ENCODE measurements at regions not wholly inside any gene's neighbourhood (a gene's known extent, or its start where the extent isn't known, plus 50 kb on each side); places are given as distances from the start of the nearest gene placed in this dataset.
"Not testable (repeated sequence)": the region's sequence is repeated elsewhere in the genome, so short reads cannot be mapped to it uniquely, and the experiment has no call there.

DNA sequence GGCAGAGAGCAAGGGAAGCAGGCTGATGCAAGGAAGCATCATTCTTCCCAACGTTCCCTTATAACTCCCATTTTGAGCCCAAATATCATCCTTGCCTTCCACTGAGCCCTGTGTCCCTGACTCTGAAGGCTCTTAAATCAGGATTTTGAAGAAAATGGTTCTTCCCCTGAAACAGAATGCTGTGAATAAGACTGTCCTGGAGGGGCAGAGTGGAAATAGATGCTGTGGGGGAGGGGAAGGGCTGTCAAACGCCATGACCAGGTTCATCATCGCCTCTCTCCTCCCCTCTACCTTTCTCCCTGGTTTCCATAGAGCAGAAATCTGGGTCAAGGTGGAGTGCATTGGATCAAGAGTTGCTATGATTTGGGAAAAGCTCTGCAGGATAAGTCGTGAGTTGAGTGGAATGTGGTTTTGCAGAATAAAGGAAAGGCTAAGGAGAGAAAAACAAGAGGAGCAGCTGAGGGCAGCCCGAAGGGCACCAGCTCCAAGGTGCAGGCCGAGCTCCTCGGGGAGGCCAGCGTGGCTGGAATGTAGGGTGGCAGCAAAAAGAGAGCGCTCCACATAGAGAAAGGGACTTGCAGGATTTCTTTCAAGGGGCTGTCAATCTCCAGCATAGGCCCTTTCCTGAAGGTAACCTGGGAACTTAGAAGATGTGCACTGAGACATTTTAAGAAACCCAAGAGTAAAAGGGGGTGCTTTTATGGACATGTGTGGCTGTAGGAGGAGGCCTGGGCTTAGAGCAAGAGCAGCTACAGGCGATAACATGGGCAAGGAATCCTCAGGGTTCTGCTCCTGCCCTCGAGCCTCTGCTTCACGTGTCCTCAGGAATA lies 120.8 kb upstream of the CDYL start:
- DNase-seq, result no peak

DNA sequence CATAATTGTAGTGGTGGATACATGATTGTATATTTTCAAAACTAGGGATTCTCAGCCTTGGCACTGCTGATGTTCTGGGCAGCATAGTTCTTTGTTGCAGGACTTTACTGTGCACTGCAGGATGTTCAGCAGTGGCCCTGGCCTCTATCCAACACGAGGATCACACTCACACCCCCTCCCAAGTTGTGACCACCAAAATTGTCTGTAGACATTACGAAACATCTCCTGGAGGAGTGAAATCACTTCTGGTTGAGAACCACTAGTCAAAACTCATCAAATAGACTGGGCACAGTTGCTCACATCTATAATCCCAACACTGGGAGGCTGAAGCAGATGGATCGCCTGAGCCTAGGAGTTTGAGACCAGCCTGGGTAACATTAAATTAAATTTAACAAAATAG lies 123.1 kb upstream of the CDYL start:
- peak in 1 of 4 experiments; percentile 18 for DNase-seq

DNA sequence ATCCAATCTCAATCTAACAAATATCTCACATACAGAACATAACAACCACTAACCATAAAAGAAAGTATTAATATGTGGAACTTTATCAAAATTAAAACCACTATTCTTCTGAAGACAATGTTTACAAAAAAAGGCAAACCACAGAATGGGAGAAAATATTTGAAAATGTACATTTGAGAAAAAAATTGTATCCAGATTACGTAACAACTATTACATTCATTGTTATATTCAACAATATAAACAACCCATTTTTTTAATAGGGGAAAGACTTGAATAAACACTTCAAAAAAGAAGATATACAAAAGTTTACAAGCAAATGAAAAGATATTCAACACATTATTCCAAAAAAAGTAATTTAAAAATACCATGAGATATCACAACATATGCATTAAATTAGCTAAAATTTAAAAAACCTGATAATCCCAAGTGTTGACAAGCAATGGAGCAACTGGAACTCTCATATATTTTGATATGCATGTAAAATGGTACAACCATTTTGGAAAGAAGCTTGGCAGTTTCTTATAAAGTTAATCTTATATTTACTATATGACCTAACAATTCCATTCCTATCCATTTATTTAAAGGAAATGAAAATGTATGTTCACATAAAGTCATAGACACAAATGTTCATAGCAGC lies 124.3 kb upstream of the CDYL start:
- DNase-seq, result no peak

DNA sequence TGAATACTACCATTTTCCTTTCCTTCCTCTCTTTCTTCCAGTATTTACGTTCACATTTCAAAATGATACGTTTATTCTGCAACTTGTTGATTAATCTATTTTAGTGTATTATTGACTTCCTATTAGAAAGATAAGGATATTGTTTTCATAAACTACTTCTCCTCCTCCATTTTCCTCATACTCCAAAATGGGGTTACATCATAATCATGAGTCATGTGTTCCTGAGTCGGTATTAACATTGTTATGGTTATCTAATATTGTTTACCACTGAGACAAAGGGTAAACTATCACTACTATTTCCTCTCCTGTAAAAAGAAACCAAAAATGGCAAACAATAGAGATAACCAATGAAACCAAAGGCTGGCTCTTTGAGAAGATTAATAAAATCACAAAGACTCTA lies 126.5 kb upstream of the CDYL start:
- peak in 2 of 4 experiments; percentile 59 to 68 for DNase-seq

DNA sequence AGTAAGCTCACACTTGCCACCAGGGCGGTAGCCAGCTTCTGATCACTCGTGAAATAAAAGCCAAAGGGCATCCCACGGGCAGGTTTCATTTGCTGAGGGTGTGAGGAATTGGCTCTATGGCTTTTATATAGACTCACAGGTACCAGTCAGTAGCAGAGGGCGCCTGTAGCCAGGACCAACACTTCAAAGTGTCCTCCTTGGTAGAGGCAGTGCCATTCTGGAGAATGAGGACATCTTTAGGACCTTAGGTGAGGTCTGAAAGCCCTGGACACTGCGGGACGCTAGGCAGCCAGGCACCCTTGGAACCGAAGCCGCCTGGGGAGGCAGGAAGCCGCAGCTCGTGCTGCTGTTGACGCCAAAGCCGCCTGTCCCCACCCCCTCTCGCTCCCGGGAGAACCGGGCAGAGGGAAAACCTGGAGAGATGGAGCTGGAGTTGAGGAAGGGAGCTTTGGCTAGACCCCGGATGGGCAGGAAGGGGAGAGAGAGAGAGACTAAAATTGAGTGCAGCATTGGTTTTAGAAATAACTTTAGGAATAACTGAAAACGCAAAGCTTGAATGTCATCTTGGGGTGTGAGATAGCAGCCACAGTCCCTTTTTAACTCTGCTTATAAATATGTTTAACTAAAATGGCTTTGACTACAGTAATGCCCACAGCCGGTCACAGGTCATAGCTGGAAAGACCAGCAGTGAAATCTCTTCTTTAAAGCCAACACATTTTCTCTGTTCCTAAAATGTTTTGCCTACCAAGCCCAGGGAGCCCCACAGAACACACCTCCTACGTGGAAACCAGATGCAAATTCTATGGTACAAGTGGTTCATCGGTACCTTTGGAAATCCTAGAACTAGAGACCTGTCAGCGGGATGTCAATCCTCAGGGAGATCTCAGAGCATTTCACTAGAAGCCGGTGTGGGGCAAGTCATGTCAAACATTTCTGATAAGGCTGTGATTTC lies 128.5 kb upstream of the CDYL start:
- peak; percentile 54 to 83 (median 68) for DNase-seq

DNA sequence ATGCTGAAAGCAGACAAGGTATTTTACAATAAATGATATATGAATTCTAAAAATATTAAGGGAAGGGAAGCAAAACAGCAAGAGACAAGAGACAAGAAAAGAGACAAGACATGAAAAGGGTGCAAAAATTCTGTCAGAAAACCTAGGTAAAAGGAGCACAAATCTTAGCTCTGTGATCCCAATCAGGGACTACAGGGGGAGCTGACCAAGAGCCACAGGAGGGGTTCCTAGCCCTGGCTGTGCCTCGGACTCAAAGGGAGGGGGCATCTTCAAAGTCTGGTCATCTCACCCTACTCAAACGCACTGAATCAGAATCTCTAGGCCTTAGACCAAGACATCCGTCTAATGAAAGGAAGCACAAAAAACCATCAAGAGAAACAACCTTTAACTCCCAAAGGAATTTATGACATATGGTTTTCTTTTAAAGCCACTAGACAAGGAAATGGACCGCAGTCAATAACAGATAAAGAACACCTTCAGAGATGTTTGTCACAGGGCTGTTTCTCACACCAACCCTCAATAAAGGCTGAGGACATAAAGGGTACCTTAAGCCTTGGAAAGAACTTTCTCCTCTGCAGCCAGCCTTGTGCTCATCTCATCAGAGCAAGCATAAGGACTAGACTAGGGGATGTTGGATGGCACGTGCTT lies 130.4 kb upstream of the CDYL start:
- DNase-seq, result no peak

DNA sequence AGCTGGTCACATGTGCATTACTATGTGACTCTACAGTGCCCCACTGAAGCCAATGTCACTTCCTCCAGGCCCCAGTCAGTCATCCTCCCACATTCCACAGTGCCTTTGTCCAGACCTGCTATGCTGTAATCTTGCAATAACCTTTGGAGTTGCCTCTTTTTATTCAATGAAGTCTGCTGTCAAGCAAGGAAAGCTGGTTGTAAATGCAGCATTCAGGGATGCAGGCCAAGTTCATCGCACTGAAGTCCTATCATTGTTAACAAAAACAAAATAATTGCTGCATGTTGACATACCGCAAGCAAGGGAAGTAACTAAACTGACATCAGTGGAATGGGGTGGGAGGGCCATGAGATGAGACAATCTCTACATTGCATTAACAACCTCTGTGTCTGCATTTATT lies 131.2 kb upstream of the CDYL start:
- peak; percentile 58 to 77 (median 75) for DNase-seq

DNA sequence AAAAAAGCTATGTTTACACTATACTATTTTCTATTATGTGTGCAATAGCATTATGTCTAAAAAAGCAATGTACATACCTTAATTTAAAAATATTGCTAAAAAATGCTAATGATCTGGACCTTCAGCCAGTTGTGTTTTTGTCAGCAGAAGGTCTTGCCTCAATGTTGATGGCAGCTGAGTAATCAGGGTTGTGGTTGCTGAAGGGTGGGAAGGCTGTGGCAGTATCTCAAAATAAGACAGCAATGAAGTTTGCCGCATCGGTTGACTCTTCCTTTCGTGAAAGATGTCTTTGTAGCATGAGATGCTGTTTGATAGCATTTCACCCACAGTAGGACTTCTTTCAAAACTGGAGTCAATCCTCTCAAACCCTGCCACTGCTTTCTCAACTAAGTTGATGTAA lies 134.7 kb upstream of the CDYL start:
- DNase-seq, result no peak

DNA sequence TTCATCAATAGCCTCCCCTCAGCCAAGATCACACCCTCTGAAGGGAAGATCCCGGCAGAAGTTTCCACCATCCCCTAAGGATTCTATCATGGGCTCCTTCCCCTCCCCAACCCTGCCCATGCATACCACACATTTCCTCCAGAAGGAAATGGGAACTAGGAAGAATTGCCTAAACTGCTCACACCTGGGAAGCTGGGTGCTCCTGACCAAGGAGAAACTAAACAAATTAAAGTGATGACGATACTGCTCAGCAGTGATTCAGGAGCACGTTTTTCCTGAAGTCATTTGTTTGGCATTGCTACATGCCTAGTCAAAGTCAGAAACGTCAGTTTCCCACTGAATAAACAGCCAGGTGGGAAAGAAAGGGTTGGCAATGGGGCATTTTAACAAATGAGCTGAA lies 136.1 kb upstream of the CDYL start:
- DNase-seq, result no peak

DNA sequence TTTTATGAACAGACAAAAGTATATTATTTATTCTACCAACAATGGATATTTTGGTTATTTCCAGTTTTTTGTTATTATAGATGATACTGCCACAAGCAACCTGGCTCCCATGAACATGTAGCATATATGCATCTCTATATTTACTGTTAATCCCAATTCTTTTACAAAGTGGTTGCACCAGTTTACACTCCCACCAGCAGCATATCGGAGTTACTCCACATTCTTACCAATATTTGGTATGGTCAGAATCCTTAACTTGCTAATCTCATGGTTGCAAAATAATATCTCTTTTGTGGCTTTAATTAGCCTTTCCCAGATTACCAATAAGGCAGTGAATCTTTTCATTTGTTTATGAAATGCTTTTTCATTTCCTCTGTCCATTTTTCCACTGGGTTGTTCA lies 137.6 kb upstream of the CDYL start:
- DNase-seq, result no peak

DNA sequence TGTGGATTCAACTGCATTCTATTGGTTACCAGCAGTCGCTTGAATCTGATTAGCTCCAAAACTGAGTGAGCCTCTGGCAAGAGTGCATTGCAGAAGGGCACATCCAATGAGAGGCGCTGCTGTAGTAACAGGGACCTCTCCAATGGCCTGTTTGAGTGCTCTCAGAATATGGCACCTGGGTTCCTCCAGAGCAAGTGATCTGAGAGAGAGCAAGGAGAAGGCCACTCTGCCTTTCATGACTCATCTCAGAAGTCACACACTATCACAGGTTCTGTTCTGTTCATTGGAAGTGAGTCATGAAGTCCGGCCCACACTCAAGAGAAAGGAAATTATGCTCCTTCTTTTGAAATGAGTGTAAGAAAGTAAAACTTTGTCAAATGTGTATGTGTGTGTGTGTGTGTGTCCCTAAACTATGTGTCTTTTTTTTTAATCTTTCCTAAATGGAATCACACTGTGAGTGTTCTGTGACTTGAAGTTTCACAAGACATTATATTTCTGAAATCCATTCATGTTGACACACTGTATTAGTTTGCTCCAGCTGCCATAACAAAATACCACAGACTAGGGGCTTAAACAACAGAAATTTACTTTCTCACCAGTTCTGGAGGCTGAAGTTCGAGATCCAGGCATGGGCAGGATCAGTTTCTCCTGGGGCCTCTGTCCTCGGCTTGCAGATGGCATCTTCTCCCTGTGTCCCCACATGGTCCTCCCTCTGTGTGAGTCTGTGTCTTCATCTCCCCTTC lies 138.3 kb upstream of the CDYL start:
- peak; percentile 32 to 69 (median 58) for DNase-seq

DNA sequence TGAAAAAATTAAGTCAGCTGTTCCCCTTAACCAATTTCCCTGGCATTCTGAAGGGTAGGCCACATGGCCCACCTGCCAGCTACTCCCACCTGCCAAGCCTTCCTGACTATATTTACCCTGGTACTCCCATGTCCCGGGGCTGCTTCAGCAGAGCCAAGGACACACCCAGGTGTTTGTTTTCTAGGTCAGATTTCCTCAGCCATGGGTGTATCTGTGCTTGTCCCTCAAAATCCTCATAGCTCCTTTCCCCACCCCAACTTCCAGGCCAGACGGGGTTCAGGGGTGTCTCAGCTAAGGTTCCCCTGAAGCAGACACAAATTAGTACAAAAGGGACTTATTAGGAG lies 139.4 kb upstream of the CDYL start:
- no peak for DNase-seq

DNA sequence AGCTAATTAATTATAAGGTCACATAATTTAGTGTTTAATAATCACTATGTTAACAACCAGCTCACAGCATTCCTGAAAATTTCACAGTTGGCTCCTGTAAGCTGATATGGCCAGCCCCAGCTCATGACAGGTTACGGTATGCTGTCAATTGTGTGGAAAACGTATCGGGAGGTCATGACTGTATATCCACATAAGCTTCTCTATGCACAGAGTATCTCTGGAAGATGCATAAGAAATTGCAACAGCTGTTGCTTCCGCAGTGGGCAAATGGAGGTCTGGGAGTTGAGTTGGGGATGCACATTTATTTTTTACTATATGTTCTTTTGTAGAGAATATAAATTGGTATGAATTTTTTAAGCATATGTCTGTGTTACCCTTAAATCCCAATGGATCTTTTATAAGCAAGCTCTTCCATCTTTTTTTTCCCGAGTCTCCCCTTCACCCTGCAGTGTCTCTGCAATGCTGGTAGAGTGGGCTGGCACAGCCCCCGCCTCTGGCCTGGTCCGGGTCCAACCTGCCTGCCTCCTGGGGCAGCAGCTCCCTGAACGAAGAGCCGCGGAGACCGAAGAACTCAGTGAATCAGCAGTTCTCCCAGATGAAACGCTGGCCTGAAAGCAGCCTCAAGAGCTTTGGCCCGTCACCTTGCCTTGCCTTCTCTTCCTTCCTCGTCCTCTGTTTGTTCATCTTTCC lies 139.9 kb upstream of the CDYL start:
- no peak for DNase-seq

DNA sequence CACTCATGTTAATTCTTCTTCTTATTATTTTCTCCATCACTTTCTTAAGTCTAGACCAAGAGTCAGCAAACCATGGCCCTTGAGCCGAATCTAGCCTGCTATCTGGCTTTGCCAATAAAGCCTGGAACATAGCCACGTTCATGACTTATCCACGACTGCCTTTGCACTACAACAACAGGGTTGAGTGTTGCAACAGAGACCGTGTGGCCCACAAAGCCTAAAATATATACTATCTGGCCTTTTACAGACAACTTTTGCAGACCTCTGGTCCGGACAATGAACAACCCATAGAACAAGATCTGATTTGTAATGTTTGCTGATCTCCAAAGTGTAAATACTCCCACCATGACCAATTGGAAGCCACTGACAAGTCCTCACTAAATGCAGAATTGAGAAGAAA lies 140.5 kb upstream of the CDYL start:
- no peak for DNase-seq

DNA sequence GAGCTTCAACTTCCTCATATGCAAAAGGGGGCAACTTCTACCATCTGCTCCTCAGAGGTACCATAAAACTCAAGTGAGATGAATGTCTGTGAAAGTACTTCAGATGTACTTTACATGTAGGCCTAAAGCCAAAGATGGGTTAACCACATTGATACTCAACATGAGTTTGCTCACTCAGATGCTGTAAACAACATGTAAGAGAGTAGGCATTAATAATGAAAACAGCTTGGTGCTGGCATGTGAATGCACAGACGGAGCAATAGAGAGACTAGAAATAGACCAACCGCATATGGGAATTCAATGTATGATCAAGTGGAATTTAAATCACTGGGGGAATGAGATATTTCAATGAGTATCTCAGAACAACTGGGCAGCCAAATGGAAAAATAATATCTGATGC lies 143.8 kb upstream of the CDYL start:
- no peak for DNase-seq

DNA sequence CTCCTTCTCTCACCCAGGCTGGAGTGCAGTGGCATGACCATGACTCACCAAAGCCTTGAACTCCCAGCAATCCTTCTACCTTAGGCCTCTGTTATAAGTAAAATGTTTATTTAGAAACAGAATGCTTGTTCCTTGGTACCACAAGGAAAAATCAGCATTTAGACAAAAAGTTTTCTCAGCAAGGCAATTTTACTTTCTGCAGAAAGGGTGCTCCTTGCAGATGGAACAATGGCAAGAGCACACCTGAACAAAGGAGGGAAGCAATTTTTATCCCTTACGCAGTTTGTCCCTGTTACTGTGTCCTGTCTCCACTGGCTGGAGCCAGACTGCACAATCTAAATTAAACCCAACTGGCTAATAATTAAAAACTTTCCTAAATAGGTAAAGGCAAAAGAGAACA lies 146.4 kb upstream of the CDYL start:
- DNase-seq, result not testable (repeated sequence)

DNA sequence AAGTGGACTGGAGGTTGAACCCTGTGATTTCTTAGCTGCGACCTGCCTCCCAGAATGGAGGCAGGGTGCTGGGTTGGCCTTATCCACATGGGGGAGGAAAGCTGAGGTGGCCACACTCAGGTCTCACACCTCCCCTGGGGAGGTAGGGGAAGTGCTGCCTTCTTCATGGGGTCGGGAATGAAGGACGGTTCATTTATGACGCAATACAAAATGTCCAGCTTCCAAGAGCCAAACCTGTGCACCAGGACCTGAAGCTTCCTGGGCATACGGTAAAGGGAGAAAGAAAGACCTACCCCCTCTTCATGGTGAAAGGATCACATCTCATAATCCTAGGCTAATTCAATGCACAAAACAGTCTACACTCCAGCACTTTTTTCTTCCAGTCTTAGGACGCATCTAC lies 150.6 kb upstream of the CDYL start:
- DNase-seq, result no peak

DNA sequence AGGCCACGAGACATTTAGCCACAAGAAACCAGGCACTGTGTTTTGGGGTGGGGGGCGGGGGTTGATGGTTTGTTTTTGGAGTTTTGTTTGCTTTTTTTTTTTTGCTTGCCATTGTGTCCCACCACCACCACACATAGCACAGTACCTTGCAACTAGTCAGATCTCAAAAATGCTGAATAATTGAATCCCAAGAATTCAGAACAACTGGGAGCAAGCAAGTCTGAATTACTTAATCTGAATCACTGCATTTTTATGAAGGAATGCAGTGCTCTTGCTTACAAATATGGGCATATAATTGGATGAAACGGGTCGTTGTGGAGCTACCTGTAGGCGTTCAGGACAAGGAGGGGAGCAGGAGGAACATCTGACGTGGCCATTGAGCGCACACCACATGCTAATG lies 151.5 kb upstream of the CDYL start:
- DNase-seq, result no peak

DNA sequence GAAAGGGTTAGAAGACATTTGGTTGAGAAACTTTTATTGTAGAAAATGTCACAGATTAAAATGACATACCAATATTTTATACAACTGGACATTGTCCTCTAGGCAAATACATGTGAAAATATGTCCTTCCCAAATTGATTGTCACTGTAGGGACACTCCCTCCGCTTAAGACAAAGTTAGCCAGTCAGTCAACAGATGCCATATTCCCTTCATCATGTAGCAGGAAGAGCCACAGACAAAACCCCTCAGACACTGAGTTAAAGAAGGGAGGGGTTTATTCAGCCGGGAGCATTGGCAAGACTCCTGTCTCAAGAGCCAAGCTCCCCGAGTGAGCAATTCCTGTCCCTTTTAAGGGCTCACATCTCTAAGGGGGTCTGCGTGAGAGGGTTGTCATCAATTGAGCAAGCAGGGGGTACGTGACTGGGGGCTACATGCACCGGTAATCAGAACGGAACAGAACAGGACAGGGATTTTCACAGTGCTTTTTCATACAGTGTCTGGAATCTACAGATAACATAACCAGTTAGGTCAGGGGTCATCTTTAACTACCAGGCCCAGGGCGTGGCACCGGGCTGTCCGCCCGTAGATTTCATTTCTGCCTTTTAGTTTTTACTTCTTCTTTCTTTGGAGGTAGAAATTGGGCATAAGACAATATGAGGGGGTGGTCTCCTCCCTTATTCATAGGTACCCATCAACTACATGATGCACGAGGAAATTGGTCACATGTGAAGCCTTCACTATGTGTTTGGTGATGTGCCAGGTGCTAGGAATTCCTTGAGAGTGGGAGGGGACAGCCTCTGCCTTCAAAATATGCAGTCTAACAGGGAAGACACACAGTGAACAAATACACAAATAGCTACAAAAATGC lies 155.7 kb upstream of the CDYL start:
- DNase-seq, result no peak

DNA sequence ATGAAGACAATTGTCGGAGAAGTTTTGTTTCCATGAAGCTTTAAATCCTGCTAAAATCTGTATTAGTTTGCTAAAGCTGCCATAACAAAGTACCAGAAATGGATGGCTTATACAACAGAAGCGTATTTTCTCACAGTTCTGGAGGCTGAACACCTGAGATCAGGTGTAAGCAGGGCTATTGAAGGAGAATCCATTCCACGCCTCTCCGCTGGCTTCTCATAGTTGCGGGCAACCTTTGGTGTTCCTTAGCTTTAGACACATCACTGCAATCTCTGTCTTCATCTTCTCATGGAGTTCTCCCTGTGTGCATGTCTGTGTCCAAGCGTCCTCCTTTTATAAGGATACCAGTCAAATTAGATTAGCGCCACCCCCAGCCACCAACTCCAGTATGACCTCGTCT lies 159.9 kb upstream of the CDYL start:
- DNase-seq, result no peak
